Lung (tissue), 11 donors: ENCODE measurements at regions not wholly inside any gene's neighbourhood (a gene's known extent, or its start where the extent isn't known, plus 50 kb on each side); places are given as distances from the start of the nearest gene placed in this dataset.

Source experiments
- ATAC-seq: fragments of 200-7000 bp; cut with Tn5 transposase; one replicate; pipeline ENCODE4 v1.9.1; 2020; ENCODE audit warnings: moderate number of reproducible peaks; ENCODE audit not compliant: insufficient read depth, low FRiP score
- DNase-seq, 3 donors: peaks; one replicate each; pipeline ENCODE4 v3.0.0-alpha.2; 2013 to 2017
- H3K27ac ChIP-seq, 2 donors: one replicate each; pipeline ENCODE4 v1.5.1; 2013; ENCODE audit warnings: mild to moderate bottlenecking in 2 of 2, moderate library complexity in 2 of 2, control low read depth in 1 of 2, inconsistent platforms in 1 of 2, low read depth in 1 of 2, low read length in 1 of 2
- H3K27me3 ChIP-seq, 3 donors: one replicate each; pipeline ENCODE4 v1.5.1; 2013; ENCODE audit warnings: low read length in 2 of 3; ENCODE audit not compliant: control insufficient read depth in 3 of 3, insufficient read depth in 3 of 3
- H3K36me3 ChIP-seq, 4 donors: one replicate each; pipeline ENCODE4 v1.5.1; 2013; ENCODE audit warnings: low read length in 4 of 4, mild to moderate bottlenecking in 1 of 4, moderate library complexity in 1 of 4; ENCODE audit not compliant: control insufficient read depth in 4 of 4, insufficient read depth in 4 of 4
- H3K4me1 ChIP-seq, 5 donors: one replicate each; pipeline ENCODE4 v1.5.1; 2013; ENCODE audit warnings: low read length in 5 of 5, mild to moderate bottlenecking in 2 of 5, moderate library complexity in 1 of 5; ENCODE audit not compliant: control insufficient read depth in 5 of 5, insufficient read depth in 5 of 5
- H3K4me3 ChIP-seq: one replicate; pipeline ENCODE4 v1.5.1; 2013; ENCODE audit warnings: mild to moderate bottlenecking, control low read depth, moderate library complexity
- H3K9ac ChIP-seq, 2 donors: one replicate each; pipeline ENCODE4 v1.5.1; 2013; ENCODE audit warnings: low read length in 2 of 2, control low read depth in 1 of 2; ENCODE audit not compliant: insufficient read depth in 1 of 2
- H3K9me3 ChIP-seq, 4 donors: one replicate each; pipeline ENCODE4 v1.5.1; 2013; ENCODE audit warnings: low read length in 3 of 4, mild to moderate bottlenecking in 1 of 4, moderate library complexity in 1 of 4; ENCODE audit not compliant: control insufficient read depth in 4 of 4, insufficient read depth in 3 of 4
- WGBS, 2 donors: extraction: QIAGEN DNeasy Blood & Tissue Kit; methylation state at CpG; one replicate each; pipeline ENCODE4 v1.1.7; 2013; 5-methylcytosine and 5-hydroxymethylcytosine counted together
- TF ChIP-seq, protein P1 (sequence below): IDR thresholded peaks from 2 replicates; pipeline ENCODE4 v1.5.1; 2012; ENCODE audit warnings: mild to moderate bottlenecking; ENCODE audit errors: control extremely low read depth, extremely low read depth
- donor health status: control.
- donor health status: control.
- donor health status: Bipolar disorder and iron deficiency.
- donor health status: healthy.
- donor health status: DM: yes; HTN: yes; CAD: no.

GRCh38 chr3:17908399-17909191, 166.2 kb upstream of the TBC1D5 start:
- DNase-seq, result no peak
- TF ChIP-seq, protein P1, sequence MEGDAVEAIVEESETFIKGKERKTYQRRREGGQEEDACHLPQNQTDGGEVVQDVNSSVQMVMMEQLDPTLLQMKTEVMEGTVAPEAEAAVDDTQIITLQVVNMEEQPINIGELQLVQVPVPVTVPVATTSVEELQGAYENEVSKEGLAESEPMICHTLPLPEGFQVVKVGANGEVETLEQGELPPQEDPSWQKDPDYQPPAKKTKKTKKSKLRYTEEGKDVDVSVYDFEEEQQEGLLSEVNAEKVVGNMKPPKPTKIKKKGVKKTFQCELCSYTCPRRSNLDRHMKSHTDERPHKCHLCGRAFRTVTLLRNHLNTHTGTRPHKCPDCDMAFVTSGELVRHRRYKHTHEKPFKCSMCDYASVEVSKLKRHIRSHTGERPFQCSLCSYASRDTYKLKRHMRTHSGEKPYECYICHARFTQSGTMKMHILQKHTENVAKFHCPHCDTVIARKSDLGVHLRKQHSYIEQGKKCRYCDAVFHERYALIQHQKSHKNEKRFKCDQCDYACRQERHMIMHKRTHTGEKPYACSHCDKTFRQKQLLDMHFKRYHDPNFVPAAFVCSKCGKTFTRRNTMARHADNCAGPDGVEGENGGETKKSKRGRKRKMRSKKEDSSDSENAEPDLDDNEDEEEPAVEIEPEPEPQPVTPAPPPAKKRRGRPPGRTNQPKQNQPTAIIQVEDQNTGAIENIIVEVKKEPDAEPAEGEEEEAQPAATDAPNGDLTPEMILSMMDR, result no peak
- WGBS, 2 donors, result 84 to 88% methylated on average over 5 of the region's 5 CpGs

GRCh38 chr3:17905996-17906395, 163.6 kb upstream of the TBC1D5 start:
- no peaks in the 10 kb centered on the region for H3K27me3 ChIP-seq
- H3K27ac ChIP-seq, result no peak overlapping the region
- no peak for ATAC-seq
- H3K9ac ChIP-seq, result no peak overlapping the region
- WGBS, 2 donors, result 21 to 53% methylated on average over 2 of the region's 2 CpGs
- peaks cover 0 to 2% (median 0%) of the 10 kb centered on the region in 4 donors for H3K9me3 ChIP-seq
- no peaks in the 10 kb centered on the region for H3K36me3 ChIP-seq
- TF ChIP-seq, protein P1, result no peak
- H3K4me1 ChIP-seq, result no peaks in the 10 kb centered on the region
- no peak overlapping the region for H3K4me3 ChIP-seq
- no peak for DNase-seq

More at GRCh38 chr3:17908399-17909191, 166.2 kb upstream of the TBC1D5 start:
- Histone ChIP-seq H3K4me1 (no peaks in the 10 kb centered on the region), H3K36me3 (no peaks in the 10 kb centered on the region), H3K9me3 (peaks cover 0 to 2% (median 0%) of the 10 kb centered on the region in 4 donors), H3K9ac (no peak overlapping the region), H3K27ac (no peak overlapping the region), H3K4me3 (no peak overlapping the region), H3K27me3 (no peaks in the 10 kb centered on the region)
- ATAC-seq, result no peak

- no peak overlapping the region for H3K4me3 ChIP-seq
- H3K9ac ChIP-seq, result no peak overlapping the region
- WGBS, 2 donors, result 24 to 42% methylated on average over 1 of the region's 1 CpG
- TF ChIP-seq, protein P1, result no peak
- DNase-seq (no peak), ATAC-seq (no peak)
- H3K27ac ChIP-seq, result no peak overlapping the region
- peaks cover 0 to 2% (median 0%) of the 10 kb centered on the region in 4 donors for H3K9me3 ChIP-seq
- H3K36me3 ChIP-seq, result no peaks in the 10 kb centered on the region
- no peaks in the 10 kb centered on the region for H3K27me3 ChIP-seq
- no peaks in the 10 kb centered on the region for H3K4me1 ChIP-seq
These were observed 159.5 kb upstream of the TBC1D5 start for GRCh38 chr3:17901893-17902292.
